Ovary (tissue), 7 donors: ENCODE measurements at regions not wholly inside any gene's neighbourhood (a gene's known extent, or its start where the extent isn't known, plus 50 kb on each side); places are given as distances from the start of the nearest gene placed in this dataset.

Experiments used
- DNase-seq, 5 donors: peaks; one replicate each; pipeline ENCODE4 v3.0.0-alpha.2; 2019 to 2020
- H3K27ac ChIP-seq, 2 donors: fragments of 200-600 bp; one replicate each; pipeline versions ENCODE4 v1.5.1 to v1.8.0; 2019 to 2022
- H3K27me3 ChIP-seq: fragments of 200-600 bp; one replicate; pipeline ENCODE4 v1.8.0; 2022
- H3K36me3 ChIP-seq: fragments of 200-600 bp; sonication (generic); one replicate; pipeline ENCODE4 v1.5.1; 2019
- H3K4me1 ChIP-seq: one replicate; pipeline ENCODE4 v1.8.1; 2013; ENCODE audit warnings: mild to moderate bottlenecking, moderate library complexity; ENCODE audit not compliant: insufficient read depth
- H3K4me3 ChIP-seq: fragments of 200-600 bp; sonication (generic); one replicate; pipeline ENCODE4 v1.5.1; 2017
- H3K9me3 ChIP-seq, 2 donors: fragments of 200-600 bp in 1 of 2; sonication (generic) in 1 of 2; one replicate each; pipeline versions ENCODE4 v1.5.1 to v1.8.1; 2013 to 2019; ENCODE audit warnings: mild to moderate bottlenecking in 1 of 2, moderate library complexity in 1 of 2
- CTCF ChIP-seq, 3 donors: fragments of 450-650 bp in 2 of 3; fragments of 200-600 bp in 1 of 3; IDR thresholded peaks; one replicate each; pipeline versions ENCODE4 v1.5.1 to v1.8.0; 2016 to 2022; ENCODE audit warnings: antibody characterized with exemption in 3 of 3, mild to moderate bottlenecking in 1 of 3
- EP300 ChIP-seq: sonication (generic); formaldehyde crosslinking; IDR thresholded peaks from one replicate; pipeline ENCODE4 v1.6.1; 2017; ENCODE audit warnings: antibody characterized with exemption
- POLR2A ChIP-seq: fragments of 450-650 bp; IDR thresholded peaks from one replicate; pipeline ENCODE4 v1.6.1; 2017; ENCODE audit warnings: antibody characterized with exemption, mild to moderate bottlenecking, moderate library complexity
- WGBS, 3 donors: extraction: QIAGEN DNeasy Blood & Tissue Kit in 1 of 3; methylation state at CpG; one replicate each; pipeline versions ENCODE4 v1.1.5 to v1.1.7; 2013 to 2017; 5-methylcytosine and 5-hydroxymethylcytosine counted together
- intact Hi-C, 4 donors: fragments of 100-400 bp; cut with DNase I; formaldehyde crosslinking; loops; one replicate each; pipeline versions ENCODE4 v1.11.0 to v1.15.1; 2022 to 2023
- donor health status: DM: no; HTN: no; CAD: no; lungs with moderate emphysema.
- donor health status: DM: no; HTN: no; CAD: no.
- donor health status: Bipolar disorder and iron deficiency.
- donor health status: DM: no; HTN: no; CAD: no.
- donor health status: DM: yes; HTN: yes; CAD: no.

GRCh38 chr6:4554645-4555044 lies 221.6 kb upstream of the CDYL start:
- no peaks in the 10 kb centered on the region for H3K9me3 ChIP-seq
- no peak overlapping the region for H3K27ac ChIP-seq
- intact Hi-C loops, result no loop called here
- no peaks in the 10 kb centered on the region for H3K4me1 ChIP-seq
- H3K36me3 ChIP-seq, result no peaks in the 10 kb centered on the region
- H3K4me3 ChIP-seq, result no peak overlapping the region
- TF ChIP-seq EP300 (no peak), POLR2A (no peak), CTCF (IDR thresholded peaks at IDR 0.05) (no peak)
- DNase-seq, result no peak
- no peaks in the 10 kb centered on the region for H3K27me3 ChIP-seq

GRCh38 chr6:4553387-4553786 lies 222.8 kb upstream of the CDYL start:
- H3K27ac ChIP-seq, result no peak overlapping the region

GRCh38 chr6:4550227-4550597 lies 226.0 kb upstream of the CDYL start:
- DNase-seq, result no peak
- H3K4me1 ChIP-seq, result no peaks in the 10 kb centered on the region
- no peaks in the 10 kb centered on the region for H3K36me3 ChIP-seq
- no peak overlapping the region for H3K4me3 ChIP-seq
- no peak for TF ChIP-seq EP300
- no peak for TF ChIP-seq POLR2A
- no peak for TF ChIP-seq CTCF (IDR thresholded peaks at IDR 0.05)
- intact Hi-C loops, result no loop called here
- no peaks in the 10 kb centered on the region for H3K27me3 ChIP-seq
- H3K27ac ChIP-seq, result no peak overlapping the region
- H3K9me3 ChIP-seq, result no peaks in the 10 kb centered on the region
- 87 to 100% (median 100%) methylated on average over 1 of the region's 1 CpG for WGBS, 3 donors

More at GRCh38 chr6:4553387-4553786, 222.8 kb upstream of the CDYL start:
- TF ChIP-seq CTCF (IDR thresholded peaks at IDR 0.05) (no peak), EP300 (no peak), POLR2A (no peak)
- Histone ChIP-seq H3K27me3 (no peaks in the 10 kb centered on the region), H3K4me3 (no peak overlapping the region), H3K4me1 (no peaks in the 10 kb centered on the region), H3K9me3 (no peaks in the 10 kb centered on the region), H3K36me3 (no peaks in the 10 kb centered on the region)
- intact Hi-C loops, result no loop called here
- DNase-seq, result no peak
- 76 to 89% (median 85%) methylated on average over 10 of the region's 10 CpGs for WGBS, 3 donors

GRCh38 chr6:4549556-4550226 lies 226.5 kb upstream of the CDYL start:
- TF ChIP-seq CTCF (IDR thresholded peaks at IDR 0.05) (no peak), POLR2A (no peak), EP300 (no peak)
- WGBS, 3 donors, result 94 to 95% (median 95%) methylated on average over 23 of the region's 23 CpGs

More at GRCh38 chr6:4549556-4550226, 226.5 kb upstream of the CDYL start:
- no peaks in the 10 kb centered on the region for H3K36me3 ChIP-seq
- no peak for DNase-seq
- no peak overlapping the region for H3K27ac ChIP-seq
- no peaks in the 10 kb centered on the region for H3K4me1 ChIP-seq
- H3K9me3 ChIP-seq, result no peaks in the 10 kb centered on the region
- no peak overlapping the region for H3K4me3 ChIP-seq
- intact Hi-C loops, result no loop called here
- H3K27me3 ChIP-seq, result no peaks in the 10 kb centered on the region
